HFFc6 (cell line): ENCODE measurements at regions not wholly inside any gene's neighbourhood (a gene's known extent, or its start where the extent isn't known, plus 50 kb on each side); places are given as distances from the start of the nearest gene placed in this dataset.

Experiments
- DNase-seq: peaks from one replicate; pipeline ENCODE4 v3.0.0-alpha.2; 2018
- H3K27ac Mint-ChIP-seq: 2 replicates; pipeline ENCODE4 v1.8.0; 2020; ENCODE audit warnings: mild to moderate bottlenecking, mixed read lengths
- H3K27me3 Mint-ChIP-seq: 2 replicates; pipeline ENCODE4 v1.8.0; 2021; ENCODE audit warnings: mild to moderate bottlenecking, moderate library complexity, mixed read lengths; ENCODE audit not compliant: insufficient read depth
- H3K36me3 Mint-ChIP-seq: 2 replicates; pipeline ENCODE4 v1.8.0; 2021; ENCODE audit warnings: low read depth, mixed read lengths
- H3K4me1 Mint-ChIP-seq: 2 replicates; pipeline ENCODE4 v1.8.0; 2020; ENCODE audit warnings: low read depth, mixed read lengths
- H3K4me3 Mint-ChIP-seq: 2 replicates; pipeline ENCODE4 v1.8.0; 2020; ENCODE audit warnings: mild to moderate bottlenecking, moderate library complexity, mixed read lengths
- H3K9me3 Mint-ChIP-seq: 2 replicates; pipeline ENCODE4 v1.8.0; 2020; ENCODE audit warnings: mild to moderate bottlenecking, mixed read lengths
- CTCF ChIP-seq: fragments of 200-600 bp; sonication (generic); IDR thresholded peaks from 2 replicates; pipeline ENCODE4 v1.5.0; 2021; ENCODE audit warnings: antibody characterized with exemption, mild to moderate bottlenecking

- Mint-ChIP-seq H3K4me3 (no peak overlapping the region), H3K4me1 (no peaks in the 10 kb centered on the region), H3K36me3 (no peaks in the 10 kb centered on the region), H3K27ac (no peak overlapping the region), H3K9me3 (peaks cover 10% of the 10 kb centered on the region), H3K27me3 (no peaks in the 10 kb centered on the region)
- no peak for DNase-seq
- TF ChIP-seq CTCF: no peak
Measured at GRCh38 chrX:138929926-138930582, 218.5 kb upstream of the FGF13 start.

- no peak for DNase-seq
- H3K36me3 Mint-ChIP-seq: no peaks in the 10 kb centered on the region
- no peak overlapping the region for H3K27ac Mint-ChIP-seq
- peaks cover 10% of the 10 kb centered on the region for H3K9me3 Mint-ChIP-seq
- no peaks in the 10 kb centered on the region for H3K4me1 Mint-ChIP-seq
- no peaks in the 10 kb centered on the region for H3K27me3 Mint-ChIP-seq
- H3K4me3 Mint-ChIP-seq: no peak overlapping the region
- TF ChIP-seq CTCF: no peak
Measured at GRCh38 chrX:138928737-138929459, 217.4 kb upstream of the FGF13 start.

GRCh38 chrX:138925330-138925729 is 213.8 kb upstream of the FGF13 start:
- Mint-ChIP-seq H3K4me1 (no peaks in the 10 kb centered on the region), H3K9me3 (peaks cover 10% of the 10 kb centered on the region), H3K4me3 (no peak overlapping the region), H3K27me3 (no peaks in the 10 kb centered on the region), H3K27ac (no peak overlapping the region; the same call in 1 of the 2 replicates), H3K36me3 (no peaks in the 10 kb centered on the region)
- TF ChIP-seq CTCF: no peak
- peak; percentile 23 for DNase-seq

- peaks cover under 1% of the 10 kb centered on the region for H3K9me3 Mint-ChIP-seq
- no peak for TF ChIP-seq CTCF
- no peaks in the 10 kb centered on the region for H3K36me3 Mint-ChIP-seq
- no peaks in the 10 kb centered on the region for H3K4me1 Mint-ChIP-seq
- no peak overlapping the region for H3K4me3 Mint-ChIP-seq
- no peak for DNase-seq
- H3K27me3 Mint-ChIP-seq: no peaks in the 10 kb centered on the region
- no peak overlapping the region for H3K27ac Mint-ChIP-seq
Measured at GRCh38 chrX:138923805-138924204, 212.3 kb upstream of the FGF13 start.

GRCh38 chrX:138921031-138921430 is 209.5 kb upstream of the FGF13 start:
- TF ChIP-seq CTCF: no peak
- Mint-ChIP-seq H3K4me3 (no peak overlapping the region), H3K36me3 (no peaks in the 10 kb centered on the region), H3K9me3 (no peaks in the 10 kb centered on the region; the same call in 1 of the 2 replicates), H3K4me1 (no peaks in the 10 kb centered on the region), H3K27me3 (no peaks in the 10 kb centered on the region; the same call in none of the 2 replicates), H3K27ac (no peak overlapping the region)
- no peak for DNase-seq
